Esophagus squamous epithelium (tissue), 5 donors: ENCODE measurements at regions not wholly inside any gene's neighbourhood (a gene's known extent, or its start where the extent isn't known, plus 50 kb on each side); places are given as distances from the start of the nearest gene placed in this dataset.

Source experiments
- DNase-seq: peaks from one replicate; lab custom pipeline; 2025; lab: John Stamatoyannopoulos, UW
- H3K27ac ChIP-seq, 4 donors: fragments of 200-600 bp; sonication (generic); one replicate each; pipeline ENCODE4 v1.5.1; 2016 to 2019; ENCODE audit warnings: mild to moderate bottlenecking in 1 of 4
- H3K27me3 ChIP-seq, 4 donors: fragments of 200-600 bp; sonication (generic); 1 replicate in 3 of 4; 2 replicates in 1 of 4; pipeline versions ENCODE4 v1.5.1 to v1.6.0; 2017 to 2021; ENCODE audit warnings: antibody characterized with exemption in 1 of 4
- H3K36me3 ChIP-seq, 3 donors: fragments of 200-600 bp; sonication (generic); one replicate each; pipeline ENCODE4 v1.5.1; 2016 to 2019
- H3K4me1 ChIP-seq, 3 donors: fragments of 200-600 bp; sonication (generic); one replicate each; pipeline ENCODE4 v1.5.1; 2017 to 2019
- H3K4me3 ChIP-seq, 4 donors: fragments of 200-600 bp; sonication (generic); 1 replicate in 3 of 4; 2 replicates in 1 of 4; pipeline ENCODE4 v1.5.1; 2016 to 2019; ENCODE audit warnings: mild to moderate bottlenecking in 2 of 4, moderate library complexity in 1 of 4
- H3K9me3 ChIP-seq, 3 donors: fragments of 200-600 bp; sonication (generic); one replicate each; pipeline ENCODE4 v1.5.1; 2016 to 2019
- CTCF ChIP-seq, 6 experiments: fragments of 450-650 bp in 4 of 6; fragments of 200-600 bp in 2 of 6; sonication (generic) in 2 of 6; IDR thresholded peaks; one replicate each; pipeline ENCODE4 v1.5.1; 2016 to 2019; ENCODE audit warnings: antibody characterized with exemption in 6 of 6, mild to moderate bottlenecking in 4 of 6, moderate library complexity in 4 of 6
- POLR2A ChIP-seq, 4 donors: fragments of 450-650 bp; IDR thresholded peaks; one replicate each; pipeline ENCODE4 v1.6.1; 2017; ENCODE audit warnings: antibody characterized with exemption in 4 of 4, mild to moderate bottlenecking in 4 of 4, moderate library complexity in 3 of 4
- WGBS, 2 donors: methylation state at CpG; one replicate each; pipeline ENCODE4 v1.1.5; 2018; 5-methylcytosine and 5-hydroxymethylcytosine counted together
- intact Hi-C: fragments of 100-400 bp; cut with DNase I; formaldehyde crosslinking; loops from one replicate; pipeline ENCODE4 v1.15.0; 2022
- donor health status: DM: yes; HTN: yes; CAD: no.

GRCh38 chr2:240363746-240364581, 71.5 kb upstream of the GPC1 start:
- no peaks in the 10 kb centered on the region for H3K36me3 ChIP-seq
- peaks cover 0 to 4% (median 0%) of the 10 kb centered on the region in 4 donors for H3K27me3 ChIP-seq
- intact Hi-C loops, result no loop called here
- H3K4me3 ChIP-seq, result no peak overlapping the region
- no peak for DNase-seq
- TF ChIP-seq POLR2A (IDR thresholded peaks at IDR 0.05), result no peak
- TF ChIP-seq CTCF (IDR thresholded peaks at IDR 0.05), result no peak
- peaks cover 0 to 25% (median 20%) of the 10 kb centered on the region in 3 donors for H3K9me3 ChIP-seq
- peaks cover 0 to 11% (median 0%) of the 10 kb centered on the region in 3 donors for H3K4me1 ChIP-seq
- 77 to 79% methylated on average over 20 to 25 of the region's 28 CpGs for WGBS, 2 donors
- no peak overlapping the region for H3K27ac ChIP-seq

GRCh38 chr2:240364582-240364960, 70.9 kb upstream of the GPC1 start:
- WGBS, 2 donors, result 60 to 70% methylated on average over 1 to 5 of the region's 16 CpGs
- intact Hi-C loops, result no loop called here
- Histone ChIP-seq H3K36me3 (no peaks in the 10 kb centered on the region), H3K4me3 (no peak overlapping the region), H3K9me3 (peaks cover 0 to 23% (median 20%) of the 10 kb centered on the region in 3 donors), H3K27ac (no peak overlapping the region), H3K27me3 (peaks cover 0 to 4% (median 0%) of the 10 kb centered on the region in 4 donors), H3K4me1 (peaks cover 0 to 16% (median under 1%) of the 10 kb centered on the region in 3 donors)
- DNase-seq, result no peak
- TF ChIP-seq CTCF (IDR thresholded peaks at IDR 0.05) (no peak), POLR2A (IDR thresholded peaks at IDR 0.05) (no peak)

GRCh38 chr2:240364961-240365775, 70.3 kb upstream of the GPC1 start:
- Histone ChIP-seq H3K4me3 (no peak overlapping the region), H3K36me3 (no peaks in the 10 kb centered on the region)
- intact Hi-C loops, result no loop called here

GRCh38 chr2:240365971-240366471, 69.4 kb upstream of the GPC1 start:
- TF ChIP-seq CTCF (IDR thresholded peaks at IDR 0.05) (no peak), POLR2A (IDR thresholded peaks at IDR 0.05) (no peak)
- intact Hi-C loops, result no loop called here
- no peak overlapping the region for H3K4me3 ChIP-seq
- H3K27ac ChIP-seq, result no peak overlapping the region
- H3K36me3 ChIP-seq, result no peaks in the 10 kb centered on the region
- DNase-seq, result no peak
- no CpG with 5 or more reads among the region's 9 CpGs for WGBS, 2 donors
- H3K4me1 ChIP-seq, result peaks cover 9 to 26% (median 9%) of the 10 kb centered on the region in 3 donors
- peaks cover 0 to 4% (median 0%) of the 10 kb centered on the region in 4 donors for H3K27me3 ChIP-seq
- H3K9me3 ChIP-seq, result peaks cover 0 to 9% (median 8%) of the 10 kb centered on the region in 3 donors

More at GRCh38 chr2:240364961-240365775, 70.3 kb upstream of the GPC1 start:
- DNase-seq, result no peak
- TF ChIP-seq CTCF (IDR thresholded peaks at IDR 0.05), result no peak
- no peak for TF ChIP-seq POLR2A (IDR thresholded peaks at IDR 0.05)
- H3K4me1 ChIP-seq, result peaks cover 3 to 22% (median 6%) of the 10 kb centered on the region in 3 donors
- WGBS, 2 donors, result 37 to 82% methylated on average over 3 to 12 of the region's 30 CpGs
- H3K27ac ChIP-seq, result no peak overlapping the region
- peaks cover 0 to 4% (median 0%) of the 10 kb centered on the region in 4 donors for H3K27me3 ChIP-seq
- peaks cover 0 to 17% (median 16%) of the 10 kb centered on the region in 3 donors for H3K9me3 ChIP-seq
